Ovary (tissue), 3 donors: ENCODE measurements at regions not wholly inside any gene's neighbourhood (a gene's known extent, or its start where the extent isn't known, plus 50 kb on each side); places are given as distances from the start of the nearest gene placed in this dataset.

ENCODE experiments used
- CTCF ChIP-seq, 3 donors: fragments of 450-650 bp in 2 of 3; fragments of 200-600 bp in 1 of 3; IDR thresholded peaks; one replicate each; pipeline versions ENCODE4 v1.5.1 to v1.8.0; 2016 to 2022; ENCODE audit warnings: antibody characterized with exemption in 3 of 3, mild to moderate bottlenecking in 1 of 3
- EP300 ChIP-seq: sonication (generic); formaldehyde crosslinking; IDR thresholded peaks from one replicate; pipeline ENCODE4 v1.6.1; 2017; ENCODE audit warnings: antibody characterized with exemption
- POLR2A ChIP-seq: fragments of 450-650 bp; IDR thresholded peaks from one replicate; pipeline ENCODE4 v1.6.1; 2017; ENCODE audit warnings: antibody characterized with exemption, mild to moderate bottlenecking, moderate library complexity
- donor health status: DM: no; HTN: no; CAD: no.

GRCh38 chr3:106018929-106019550 lies 150.2 kb upstream of the CBLB start:
- no peak for TF ChIP-seq POLR2A
- no peak for TF ChIP-seq CTCF (IDR thresholded peaks at IDR 0.05)
- TF ChIP-seq EP300: no peak
